HEK293 (cell line): ENCODE measurements at regions not wholly inside any gene's neighbourhood (a gene's known extent, or its start where the extent isn't known, plus 50 kb on each side); places are given as distances from the start of the nearest gene placed in this dataset.

Experiments
- ZBTB21 ChIP-seq: fragments of 450-650 bp; formaldehyde crosslinking; IDR thresholded peaks from 2 replicates; pipeline ENCODE4 v1.5.1; 2017; ENCODE audit warnings: missing biosample characterization, missing genetic modification characterization
- ZNF677 ChIP-seq: fragments of 450-650 bp; IDR thresholded peaks from 2 replicates; pipeline ENCODE4 v1.5.0; 2018; ENCODE audit warnings: missing biosample characterization, mild to moderate bottlenecking, missing genetic modification characterization, moderate library complexity

- TF ChIP-seq ZBTB21 (tag by site-specific recombination) (no peak), ZNF677 (tag by site-specific recombination) (no peak)
These were observed 155.3 kb upstream of the PKN2 start for GRCh38 chr1:88528792-88529191.
